ENCODE measurements at regions not wholly inside any gene's neighbourhood (a gene's known extent, or its start where the extent isn't known, plus 50 kb on each side); places are given as distances from the start of the nearest gene placed in this dataset.

- no peaks in the 10 kb centered on the region for H3K36me3 ChIP-seq
- H3K36me3 Mint-ChIP-seq = no peaks in the 10 kb centered on the region
- H3K27ac Mint-ChIP-seq = no peak overlapping the region
- H4K20me1 ChIP-seq (ENCODE audit: low read depth) = no peaks in the 10 kb centered on the region
- TF ChIP-seq CTCF (IDR thresholded peaks at IDR 0.05) = no peak
- TF ChIP-seq EZH2 (IDR thresholded peaks at IDR 0.05) = no peak
- TF ChIP-seq EZH2phosphoT487 (IDR thresholded peaks at IDR 0.05) = no peak
- H2AFZ ChIP-seq (replicated peaks) = no peak overlapping the region
- no peak overlapping the region for H3K4me2 ChIP-seq
- H3K4me1 ChIP-seq = no peaks in the 10 kb centered on the region
- no peak overlapping the region for H3K4me3 Mint-ChIP-seq
- H3K79me2 ChIP-seq (ENCODE audit: low read depth) = no peaks in the 10 kb centered on the region
- DNase-seq (ENCODE audit: low spot score) = no peak
- H3K27me3 Mint-ChIP-seq (ENCODE audit: insufficient read depth, low read depth) = no peaks in the 10 kb centered on the region
- no peaks in the 10 kb centered on the region for H3K4me1 Mint-ChIP-seq
- H3K9ac ChIP-seq = no peak overlapping the region
- no peaks in the 10 kb centered on the region for H3K9me3 Mint-ChIP-seq
- H3F3A ChIP-seq (ENCODE audit: low read depth) = no peaks in the 10 kb centered on the region
- H3K27me3 ChIP-seq = no peaks in the 10 kb centered on the region
- no peak overlapping the region for H3K4me3 ChIP-seq
- H3K9me3 ChIP-seq (ENCODE audit: low read depth) = no peaks in the 10 kb centered on the region
- no peak overlapping the region for H3K27ac ChIP-seq
Observed at GRCh38 chr3:76643623-76644304, 396.1 kb upstream of the ROBO2 start.

- Histone ChIP-seq H3K79me2 (ENCODE audit: low read depth) (no peaks in the 10 kb centered on the region), H4K20me1 (ENCODE audit: low read depth) (no peaks in the 10 kb centered on the region), H3K27me3 (no peaks in the 10 kb centered on the region), H3K9ac (no peak overlapping the region), H3K27ac (no peak overlapping the region), H3K4me1 (no peaks in the 10 kb centered on the region), H3K36me3 (no peaks in the 10 kb centered on the region), H3K4me3 (no peak overlapping the region), H3F3A (ENCODE audit: low read depth) (no peaks in the 10 kb centered on the region), H2AFZ (replicated peaks) (no peak overlapping the region), H3K9me3 (ENCODE audit: low read depth) (no peaks in the 10 kb centered on the region), H3K4me2 (no peak overlapping the region)
- Mint-ChIP-seq H3K36me3 (no peaks in the 10 kb centered on the region), H3K27me3 (ENCODE audit: insufficient read depth, low read depth) (no peaks in the 10 kb centered on the region), H3K4me3 (no peak overlapping the region), H3K9me3 (no peaks in the 10 kb centered on the region), H3K4me1 (no peaks in the 10 kb centered on the region), H3K27ac (no peak overlapping the region)
- no peak for DNase-seq (ENCODE audit: low spot score)
- TF ChIP-seq EZH2phosphoT487 (IDR thresholded peaks at IDR 0.05) (no peak), EZH2 (IDR thresholded peaks at IDR 0.05) (no peak), CTCF (IDR thresholded peaks at IDR 0.05) (no peak)
Observed at GRCh38 chr3:76644305-76644675, 395.6 kb upstream of the ROBO2 start.

- Mint-ChIP-seq H3K36me3 (no peaks in the 10 kb centered on the region), H3K4me3 (no peak overlapping the region), H3K9me3 (no peaks in the 10 kb centered on the region), H3K27ac (no peak overlapping the region), H3K27me3 (ENCODE audit: insufficient read depth, low read depth) (no peaks in the 10 kb centered on the region), H3K4me1 (no peaks in the 10 kb centered on the region)
- Histone ChIP-seq H3K9ac (no peak overlapping the region), H2AFZ (replicated peaks) (no peak overlapping the region), H3K4me3 (no peak overlapping the region), H4K20me1 (ENCODE audit: low read depth) (no peaks in the 10 kb centered on the region), H3K27ac (no peak overlapping the region), H3K9me3 (ENCODE audit: low read depth) (no peaks in the 10 kb centered on the region), H3K36me3 (no peaks in the 10 kb centered on the region), H3K27me3 (no peaks in the 10 kb centered on the region), H3K4me1 (no peaks in the 10 kb centered on the region), H3K4me2 (no peak overlapping the region), H3K79me2 (ENCODE audit: low read depth) (no peaks in the 10 kb centered on the region), H3F3A (ENCODE audit: low read depth) (no peaks in the 10 kb centered on the region)
- DNase-seq (ENCODE audit: low spot score) = no peak
- no peak for TF ChIP-seq EZH2phosphoT487 (IDR thresholded peaks at IDR 0.05)
Observed at GRCh38 chr3:76645724-76646123, 394.2 kb upstream of the ROBO2 start.

- no peak overlapping the region for H3K9ac ChIP-seq
- peak; percentile 45 for DNase-seq (ENCODE audit: low spot score)
- no peaks in the 10 kb centered on the region for H4K20me1 ChIP-seq (ENCODE audit: low read depth)
- peak overlapping the region; percentile 26 for H2AFZ ChIP-seq (replicated peaks)
- H3K4me2 ChIP-seq = no peak overlapping the region
- no peak overlapping the region for H3K27ac ChIP-seq
- no peaks in the 10 kb centered on the region for H3K27me3 ChIP-seq
- Mint-ChIP-seq H3K4me3 (no peak overlapping the region), H3K4me1 (no peaks in the 10 kb centered on the region), H3K27ac (no peak overlapping the region), H3K36me3 (no peaks in the 10 kb centered on the region), H3K27me3 (ENCODE audit: insufficient read depth, low read depth) (no peaks in the 10 kb centered on the region), H3K9me3 (no peaks in the 10 kb centered on the region)
- H3F3A ChIP-seq (ENCODE audit: low read depth) = no peaks in the 10 kb centered on the region
- H3K9me3 ChIP-seq (ENCODE audit: low read depth) = no peaks in the 10 kb centered on the region
- peak; percentile 47 for TF ChIP-seq CTCF (IDR thresholded peaks at IDR 0.05)
- TF ChIP-seq EZH2phosphoT487 (IDR thresholded peaks at IDR 0.05) = no peak
- no peak overlapping the region for H3K4me3 ChIP-seq
- no peaks in the 10 kb centered on the region for H3K79me2 ChIP-seq (ENCODE audit: low read depth)
- no peaks in the 10 kb centered on the region for H3K4me1 ChIP-seq
- no peaks in the 10 kb centered on the region for H3K36me3 ChIP-seq
Observed at GRCh38 chr3:76646921-76647562, 392.9 kb upstream of the ROBO2 start.
